ENCODE measurements at regions not wholly inside any gene's neighbourhood (a gene's known extent, or its start where the extent isn't known, plus 50 kb on each side); places are given as distances from the start of the nearest gene placed in this dataset.
A peak's percentile ranks its signal among the peaks of the same experiment; 100 is the strongest.
"Not testable (repeated sequence)": the region's sequence is repeated elsewhere in the genome, so short reads cannot be mapped to it uniquely, and the experiment has no call there.

- not testable (repeated sequence) for H3K36me3 ChIP-seq (ENCODE audit: control insufficient read depth, insufficient read depth, low read length); H3K4me1 ChIP-seq (ENCODE audit: control insufficient read depth, insufficient read depth, low read length); H3K4me3 ChIP-seq (ENCODE audit: low read depth, low read length); H3K9me3 ChIP-seq (ENCODE audit: control insufficient read depth, insufficient read depth, low read length); H3K27me3 ChIP-seq (ENCODE audit: control insufficient read depth, insufficient read depth, low read length); H3K9ac ChIP-seq (ENCODE audit: low read depth, low read length)
These were observed 86.1 kb upstream of the LRPAP1 start for GRCh38 chr4:3618341-3618740.

- Histone ChIP-seq H3K27me3 (ENCODE audit: control insufficient read depth, insufficient read depth, low read length) (peaks cover 2% of the 10 kb centered on the region), H3K9me3 (ENCODE audit: control insufficient read depth, insufficient read depth, low read length) (no peaks in the 10 kb centered on the region)
These were observed 83.4 kb upstream of the LRPAP1 start for GRCh38 chr4:3615386-3616286.

GRCh38 chr4:3614731-3614980 is 82.4 kb upstream of the LRPAP1 start:
- no peak overlapping the region for H3K4me3 ChIP-seq (ENCODE audit: low read depth, low read length)
- H3K36me3 ChIP-seq (ENCODE audit: control insufficient read depth, insufficient read depth, low read length) = no peaks in the 10 kb centered on the region
- H3K27me3 ChIP-seq (ENCODE audit: control insufficient read depth, insufficient read depth, low read length) = peaks cover 2% of the 10 kb centered on the region
- no peak overlapping the region for H3K9ac ChIP-seq (ENCODE audit: low read depth, low read length)
- no peaks in the 10 kb centered on the region for H3K9me3 ChIP-seq (ENCODE audit: control insufficient read depth, insufficient read depth, low read length)
- no peaks in the 10 kb centered on the region for H3K4me1 ChIP-seq (ENCODE audit: control insufficient read depth, insufficient read depth, low read length)

More at GRCh38 chr4:3615386-3616286, 83.4 kb upstream of the LRPAP1 start:
- Histone ChIP-seq H3K4me3 (ENCODE audit: low read depth, low read length) (no peak overlapping the region), H3K9ac (ENCODE audit: low read depth, low read length) (no peak overlapping the region), H3K4me1 (ENCODE audit: control insufficient read depth, insufficient read depth, low read length) (no peaks in the 10 kb centered on the region), H3K36me3 (ENCODE audit: control insufficient read depth, insufficient read depth, low read length) (no peaks in the 10 kb centered on the region)

- Histone ChIP-seq H3K4me1 (ENCODE audit: control insufficient read depth, insufficient read depth, low read length) (no peaks in the 10 kb centered on the region), H3K4me3 (ENCODE audit: low read depth, low read length) (no peak overlapping the region), H3K27me3 (ENCODE audit: control insufficient read depth, insufficient read depth, low read length) (peaks cover 2% of the 10 kb centered on the region), H3K9me3 (ENCODE audit: control insufficient read depth, insufficient read depth, low read length) (no peaks in the 10 kb centered on the region), H3K9ac (ENCODE audit: low read depth, low read length) (peak overlapping the region; percentile 24), H3K36me3 (ENCODE audit: control insufficient read depth, insufficient read depth, low read length) (no peaks in the 10 kb centered on the region)
These were observed 81.9 kb upstream of the LRPAP1 start for GRCh38 chr4:3613967-3614730.

- no peaks in the 10 kb centered on the region for H3K9me3 ChIP-seq (ENCODE audit: control insufficient read depth, insufficient read depth, low read length)
- no peak overlapping the region for H3K4me3 ChIP-seq (ENCODE audit: low read depth, low read length)
- H3K9ac ChIP-seq (ENCODE audit: low read depth, low read length) = no peak overlapping the region
- H3K4me1 ChIP-seq (ENCODE audit: control insufficient read depth, insufficient read depth, low read length) = no peaks in the 10 kb centered on the region
- no peaks in the 10 kb centered on the region for H3K36me3 ChIP-seq (ENCODE audit: control insufficient read depth, insufficient read depth, low read length)
- H3K27me3 ChIP-seq (ENCODE audit: control insufficient read depth, insufficient read depth, low read length) = no peaks in the 10 kb centered on the region
These were observed 80.7 kb upstream of the LRPAP1 start for GRCh38 chr4:3612934-3613333.

GRCh38 chr4:3612281-3612680 is 80.1 kb upstream of the LRPAP1 start:
- H3K9me3 ChIP-seq (ENCODE audit: control insufficient read depth, insufficient read depth, low read length) = no peaks in the 10 kb centered on the region
- H3K9ac ChIP-seq (ENCODE audit: low read depth, low read length) = no peak overlapping the region
- no peaks in the 10 kb centered on the region for H3K27me3 ChIP-seq (ENCODE audit: control insufficient read depth, insufficient read depth, low read length)

GRCh38 chr4:3611778-3612177 is 79.6 kb upstream of the LRPAP1 start:
- Histone ChIP-seq H3K27me3 (ENCODE audit: control insufficient read depth, insufficient read depth, low read length) (no peaks in the 10 kb centered on the region), H3K36me3 (ENCODE audit: control insufficient read depth, insufficient read depth, low read length) (no peaks in the 10 kb centered on the region), H3K9ac (ENCODE audit: low read depth, low read length) (no peak overlapping the region), H3K9me3 (ENCODE audit: control insufficient read depth, insufficient read depth, low read length) (no peaks in the 10 kb centered on the region), H3K4me1 (ENCODE audit: control insufficient read depth, insufficient read depth, low read length) (no peaks in the 10 kb centered on the region), H3K4me3 (ENCODE audit: low read depth, low read length) (no peak overlapping the region)

More at GRCh38 chr4:3612281-3612680, 80.1 kb upstream of the LRPAP1 start:
- H3K4me1 ChIP-seq (ENCODE audit: control insufficient read depth, insufficient read depth, low read length) = no peaks in the 10 kb centered on the region
- H3K4me3 ChIP-seq (ENCODE audit: low read depth, low read length) = no peak overlapping the region
- H3K36me3 ChIP-seq (ENCODE audit: control insufficient read depth, insufficient read depth, low read length) = no peaks in the 10 kb centered on the region

- H3K36me3 ChIP-seq (ENCODE audit: control insufficient read depth, insufficient read depth, low read length); H3K27me3 ChIP-seq (ENCODE audit: control insufficient read depth, insufficient read depth, low read length); H3K9me3 ChIP-seq (ENCODE audit: control insufficient read depth, insufficient read depth, low read length); H3K9ac ChIP-seq (ENCODE audit: low read depth, low read length); H3K4me1 ChIP-seq (ENCODE audit: control insufficient read depth, insufficient read depth, low read length); H3K4me3 ChIP-seq (ENCODE audit: low read depth, low read length): not testable (repeated sequence)
These were observed 78.6 kb upstream of the LRPAP1 start for GRCh38 chr4:3610851-3611250.

- H3K4me3 ChIP-seq (ENCODE audit: low read depth, low read length); H3K36me3 ChIP-seq (ENCODE audit: control insufficient read depth, insufficient read depth, low read length); H3K27me3 ChIP-seq (ENCODE audit: control insufficient read depth, insufficient read depth, low read length); H3K9me3 ChIP-seq (ENCODE audit: control insufficient read depth, insufficient read depth, low read length); H3K9ac ChIP-seq (ENCODE audit: low read depth, low read length); H3K4me1 ChIP-seq (ENCODE audit: control insufficient read depth, insufficient read depth, low read length): not testable (repeated sequence)
These were observed 77.7 kb upstream of the LRPAP1 start for GRCh38 chr4:3609905-3610304.

GRCh38 chr4:3607690-3608552 is 75.7 kb upstream of the LRPAP1 start:
- Histone ChIP-seq H3K4me3 (ENCODE audit: low read depth, low read length) (no peak overlapping the region), H3K27me3 (ENCODE audit: control insufficient read depth, insufficient read depth, low read length) (no peaks in the 10 kb centered on the region), H3K9me3 (ENCODE audit: control insufficient read depth, insufficient read depth, low read length) (no peaks in the 10 kb centered on the region), H3K4me1 (ENCODE audit: control insufficient read depth, insufficient read depth, low read length) (no peaks in the 10 kb centered on the region), H3K9ac (ENCODE audit: low read depth, low read length) (no peak overlapping the region), H3K36me3 (ENCODE audit: control insufficient read depth, insufficient read depth, low read length) (no peaks in the 10 kb centered on the region)

- H3K4me1 ChIP-seq (ENCODE audit: control insufficient read depth, insufficient read depth, low read length); H3K9me3 ChIP-seq (ENCODE audit: control insufficient read depth, insufficient read depth, low read length); H3K36me3 ChIP-seq (ENCODE audit: control insufficient read depth, insufficient read depth, low read length); H3K4me3 ChIP-seq (ENCODE audit: low read depth, low read length); H3K9ac ChIP-seq (ENCODE audit: low read depth, low read length); H3K27me3 ChIP-seq (ENCODE audit: control insufficient read depth, insufficient read depth, low read length): not testable (repeated sequence)
These were observed 74.6 kb upstream of the LRPAP1 start for GRCh38 chr4:3606850-3607249.
